HG03342 (cell line): ENCODE measurements at regions not wholly inside any gene's neighbourhood (a gene's known extent, or its start where the extent isn't known, plus 50 kb on each side); places are given as distances from the start of the nearest gene placed in this dataset.

ENCODE experiments used
- ATAC-seq: cut with Tn5 transposase; IDR thresholded peaks from one replicate; pipeline ENCODE4 v1.9.1; 2021; ENCODE audit warnings: mild to moderate bottlenecking, moderate library complexity; ENCODE audit not compliant: unreplicated experiment

DNA sequence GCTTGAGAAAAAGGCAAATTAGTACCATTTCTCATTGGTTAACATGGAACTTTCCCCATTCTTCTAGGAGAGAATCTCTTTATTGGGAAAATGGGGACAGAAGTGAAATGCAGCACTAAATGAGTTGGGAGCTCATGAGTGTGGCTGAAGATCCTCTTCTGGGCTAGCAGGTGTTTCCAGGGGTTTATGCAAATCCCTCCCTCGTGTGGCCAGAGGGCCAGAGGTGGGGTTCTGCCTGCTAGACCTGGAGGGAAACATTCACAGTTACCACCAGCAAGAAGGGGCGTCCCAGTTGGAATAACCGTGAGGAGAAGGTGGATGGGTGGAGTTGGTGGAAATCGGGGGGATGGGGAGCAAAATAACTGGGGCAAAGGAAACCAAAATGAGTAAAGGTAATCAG is 235.9 kb downstream of the KLF6 start:
- ATAC-seq = no peak

DNA sequence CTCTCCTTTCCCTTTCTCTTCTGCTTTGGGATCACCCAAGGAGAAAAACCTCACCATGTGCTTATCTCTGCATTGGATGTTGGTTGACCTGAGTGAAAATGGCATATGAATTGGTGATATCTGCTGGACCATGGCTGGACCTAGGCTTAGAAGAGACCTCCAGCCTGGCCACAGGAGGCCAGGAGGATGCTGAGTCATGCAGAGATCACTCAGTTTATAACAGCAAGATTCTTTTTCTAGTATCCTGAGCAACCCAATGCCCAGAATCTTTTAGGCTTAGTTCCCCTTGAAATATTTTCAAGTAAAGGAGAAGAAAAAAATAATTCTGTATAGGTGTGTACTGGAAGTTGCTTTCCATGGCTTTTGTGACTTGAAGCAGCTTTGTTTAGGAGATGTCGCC is 236.3 kb downstream of the KLF6 start:
- ATAC-seq = no peak

DNA sequence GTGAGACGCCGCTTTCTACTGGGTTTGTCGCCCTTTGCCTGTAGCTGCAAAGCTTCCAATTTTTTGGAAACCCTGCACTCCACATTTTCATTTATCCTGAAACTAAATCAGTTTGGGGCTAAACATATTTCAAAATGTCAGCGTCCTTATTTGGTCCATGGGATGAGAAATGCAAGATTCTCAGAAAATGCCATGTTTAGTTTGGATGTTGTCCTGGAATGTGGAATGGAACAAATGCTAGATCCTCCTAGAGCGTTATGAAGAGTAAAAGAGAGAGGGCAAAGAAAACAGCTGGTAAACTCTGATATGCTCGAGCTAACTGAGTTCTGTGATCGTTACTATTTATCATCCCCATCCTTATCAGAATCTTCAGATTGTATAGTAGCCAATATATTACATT is 236.9 kb downstream of the KLF6 start:
- ATAC-seq = no peak

DNA sequence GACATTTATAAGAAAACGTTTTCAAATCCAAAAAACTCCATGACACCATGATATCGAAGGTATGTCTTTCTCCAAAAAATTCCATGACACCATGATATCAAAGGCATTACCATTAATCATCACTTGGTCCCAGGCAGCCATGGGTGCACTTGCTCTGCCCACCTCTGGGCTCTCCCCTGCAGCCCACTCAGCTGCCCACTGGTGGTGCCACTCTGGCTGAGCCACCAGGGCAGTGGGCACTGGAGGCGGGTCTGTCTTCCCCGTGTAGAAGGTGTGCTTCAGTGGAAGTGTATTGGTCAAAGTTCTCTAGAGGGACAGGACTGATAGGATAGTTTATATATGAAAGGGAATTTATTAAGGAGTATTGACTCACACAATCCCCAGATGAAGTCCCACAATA is 240.4 kb downstream of the KLF6 start:
- ATAC-seq = no peak

GRCh38 chr10:3542185-3542611 is 242.8 kb downstream of the KLF6 start:
- no peak for ATAC-seq

DNA sequence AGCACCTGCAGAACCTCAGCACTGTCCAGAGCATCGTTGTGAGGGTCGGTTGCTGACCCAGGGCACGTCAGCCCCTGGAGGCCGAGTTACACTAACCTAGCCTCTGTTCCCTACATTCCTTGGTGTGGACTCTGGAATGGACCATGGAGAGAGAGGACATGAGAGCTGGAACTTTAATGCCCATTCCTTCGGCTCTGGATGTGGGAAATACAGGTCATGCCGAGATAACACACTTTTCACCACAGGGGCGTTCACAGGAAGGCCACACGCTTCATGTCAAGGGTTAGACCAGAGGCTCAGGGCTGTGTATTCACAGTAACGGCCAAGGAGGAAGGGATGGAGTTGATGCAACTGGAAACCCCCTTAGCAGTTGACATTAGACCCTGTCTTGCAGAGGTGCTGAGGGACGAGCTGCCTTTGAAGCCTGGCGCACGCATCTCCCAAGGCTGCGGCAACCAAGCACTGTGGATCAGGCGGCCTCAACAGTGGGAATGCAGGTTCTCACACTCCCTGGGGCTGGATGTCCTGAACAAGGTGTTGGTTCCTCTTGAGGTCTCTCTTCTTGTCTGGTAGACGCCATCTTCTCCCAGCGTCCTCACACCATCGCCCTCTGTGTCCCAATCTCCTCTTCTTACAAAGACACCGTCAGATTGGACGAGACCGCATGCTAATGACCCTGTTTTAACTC is 245.2 kb downstream of the KLF6 start:
- ATAC-seq = no peak

DNA sequence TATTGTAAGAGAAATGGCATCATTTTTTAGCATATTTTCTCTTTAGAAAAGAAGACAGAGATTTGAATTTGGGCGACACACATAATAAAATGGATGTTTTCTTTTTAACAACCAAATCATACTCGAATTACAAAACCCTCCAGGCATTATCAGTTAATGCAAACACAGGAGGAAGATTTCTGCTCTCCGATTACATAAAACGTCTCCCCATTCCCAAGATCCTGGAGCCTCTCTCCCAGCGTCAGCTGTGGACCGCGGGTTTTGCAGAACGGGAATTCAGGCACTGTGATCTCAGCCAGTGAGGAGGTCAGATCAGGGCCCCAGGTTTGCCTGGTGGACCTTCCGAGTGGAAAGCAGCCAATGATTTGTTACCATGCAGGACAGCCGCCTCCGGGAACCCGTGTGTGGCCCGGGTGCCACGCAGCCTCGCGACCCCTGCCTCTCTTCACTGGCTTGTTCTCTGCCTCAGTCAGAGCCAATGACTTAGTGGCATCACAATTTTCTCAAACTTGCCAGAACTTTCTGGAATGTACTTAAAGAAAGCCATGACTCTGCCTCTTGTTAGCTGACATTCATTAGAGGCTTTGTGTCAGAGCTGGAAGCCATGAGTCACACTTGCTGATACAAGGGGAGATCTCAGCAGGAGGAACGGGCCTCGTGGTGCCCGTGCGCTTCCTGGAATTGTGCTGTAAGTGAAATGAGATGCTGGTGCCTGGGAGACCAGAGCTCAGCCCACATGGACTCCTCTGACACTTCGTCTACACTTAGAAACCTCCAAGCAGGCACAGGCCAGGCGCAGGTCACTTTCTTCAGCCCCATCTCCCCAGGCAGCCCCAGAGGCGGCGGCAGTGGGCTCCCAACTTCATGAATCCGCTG is 246.1 kb downstream of the KLF6 start:
- no peak for ATAC-seq

- no peak for ATAC-seq
Measured at GRCh38 chr10:3538291-3538655, 246.7 kb downstream of the KLF6 start.

- ATAC-seq = no peak
Measured at GRCh38 chr10:3537518-3537917, 247.5 kb downstream of the KLF6 start.

DNA sequence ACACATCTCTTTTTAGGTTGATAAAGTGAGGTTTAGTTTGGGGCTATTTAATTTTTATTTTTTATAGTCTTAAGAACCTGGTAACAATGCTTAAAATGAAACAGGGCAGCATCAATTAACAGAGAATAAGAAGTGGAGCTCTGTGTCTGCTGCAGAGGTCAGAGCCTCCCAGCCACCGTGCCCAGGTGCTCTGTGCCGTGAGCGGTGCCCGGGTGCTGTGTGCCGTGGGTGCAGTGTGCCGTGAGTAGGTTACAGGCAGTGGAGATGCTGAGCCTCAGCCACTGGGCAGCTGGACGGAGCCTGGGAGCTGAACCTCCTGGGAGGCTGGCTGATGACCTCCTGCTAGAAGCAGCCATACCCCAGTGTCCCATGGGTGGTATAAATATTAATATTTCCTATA is 250.0 kb downstream of the KLF6 start:
- no peak for ATAC-seq

- no peak for ATAC-seq
Measured at GRCh38 chr10:3534433-3534832, 250.6 kb downstream of the KLF6 start.

DNA sequence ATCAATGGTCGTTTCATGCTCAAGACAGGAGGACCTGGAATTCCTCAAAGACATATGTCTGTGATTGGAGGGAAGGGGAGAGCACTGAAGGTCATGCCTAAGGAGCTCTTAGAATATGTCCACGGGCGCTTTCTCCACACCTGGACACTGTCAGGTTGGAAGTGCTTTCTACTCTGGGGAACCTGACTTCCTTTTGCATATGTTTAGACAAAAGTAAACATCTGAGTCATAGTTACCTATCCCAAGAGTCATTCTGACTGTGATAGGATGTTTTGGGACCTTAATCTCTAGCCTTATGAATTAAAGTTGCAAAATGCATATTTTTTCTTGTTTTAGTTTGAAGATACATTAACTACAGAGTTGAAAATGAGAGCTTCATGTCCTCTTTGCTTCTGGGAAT is 251.7 kb downstream of the KLF6 start:
- no peak for ATAC-seq

DNA sequence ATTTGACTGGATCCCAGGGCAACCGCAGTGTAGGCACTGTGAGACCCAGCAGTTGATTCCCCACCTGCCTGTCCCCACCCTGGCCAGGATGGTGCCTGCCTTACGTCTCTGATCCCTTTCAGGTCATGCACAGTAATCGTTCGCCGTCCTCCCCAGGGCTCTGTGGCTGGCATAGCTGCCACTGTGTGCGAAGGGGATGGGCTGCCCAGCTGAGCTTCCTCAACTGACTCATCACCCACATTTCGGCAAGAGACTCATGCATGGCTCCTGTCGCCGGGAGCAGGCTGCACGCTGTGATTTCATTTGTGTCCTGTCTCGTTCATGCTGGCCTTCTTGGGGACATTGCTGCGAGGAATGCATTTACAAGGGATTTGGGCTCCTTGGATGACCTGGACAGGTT is 252.4 kb downstream of the KLF6 start:
- ATAC-seq = no peak

DNA sequence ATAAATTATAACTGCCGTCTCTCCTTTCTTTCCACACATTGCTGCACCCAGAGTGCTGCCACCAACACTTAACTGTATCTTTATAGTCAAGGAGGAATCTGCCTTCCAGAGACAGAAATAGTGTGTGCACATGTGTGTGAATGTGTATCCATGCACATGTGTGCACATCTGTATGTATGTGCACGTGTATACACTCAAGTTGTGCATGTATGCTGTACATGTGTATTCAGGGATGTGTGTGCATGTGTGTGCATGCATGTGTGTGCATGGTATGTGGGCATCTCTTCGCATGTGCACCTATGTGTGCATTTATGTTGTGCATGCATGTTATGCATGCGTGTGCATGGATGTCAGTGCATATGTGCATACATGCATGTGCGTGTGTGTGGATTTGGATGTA is 253.3 kb downstream of the KLF6 start:
- ATAC-seq = no peak

GRCh38 chr10:3530783-3531645 is 254.0 kb downstream of the KLF6 start:
- ATAC-seq = no peak

DNA sequence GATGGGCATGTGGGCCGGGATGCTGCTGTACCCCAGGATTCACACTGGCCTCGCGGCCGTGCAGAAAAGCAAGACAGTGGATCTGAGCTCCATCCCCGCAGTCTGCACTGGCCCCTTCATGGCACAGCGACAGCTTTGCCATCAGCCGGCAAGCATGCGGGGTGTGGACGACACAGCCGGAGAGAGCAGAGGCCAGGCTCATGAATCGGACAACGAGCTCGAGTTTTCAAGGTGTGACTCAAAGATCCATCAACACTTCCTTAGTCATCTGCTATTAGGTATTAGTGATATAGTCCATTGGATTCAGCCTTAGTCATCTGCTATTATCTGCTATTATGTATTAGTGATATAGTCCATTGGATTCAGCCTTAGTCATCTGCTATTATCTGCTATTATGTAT is 254.7 kb downstream of the KLF6 start:
- no peak for ATAC-seq

DNA sequence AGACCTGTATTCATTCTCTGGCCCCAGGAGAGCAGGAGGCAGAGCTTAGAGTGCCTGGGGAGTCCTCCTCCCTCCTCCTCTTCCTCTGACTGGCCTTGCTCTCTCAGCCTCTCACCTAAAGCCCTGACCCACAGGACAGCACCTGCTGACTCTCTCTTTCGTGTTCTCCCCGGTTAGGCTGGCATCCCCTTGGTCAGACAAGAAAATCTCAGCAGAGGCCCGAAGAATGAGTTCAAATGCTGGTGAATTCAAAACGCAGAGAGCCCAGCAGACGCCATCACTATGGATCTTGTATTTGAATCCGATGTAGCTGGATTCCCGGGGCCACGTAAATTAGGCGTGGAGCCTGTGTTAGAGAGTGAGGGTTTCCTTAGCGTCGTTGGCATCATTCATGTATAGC is 255.3 kb downstream of the KLF6 start:
- ATAC-seq = no peak

DNA sequence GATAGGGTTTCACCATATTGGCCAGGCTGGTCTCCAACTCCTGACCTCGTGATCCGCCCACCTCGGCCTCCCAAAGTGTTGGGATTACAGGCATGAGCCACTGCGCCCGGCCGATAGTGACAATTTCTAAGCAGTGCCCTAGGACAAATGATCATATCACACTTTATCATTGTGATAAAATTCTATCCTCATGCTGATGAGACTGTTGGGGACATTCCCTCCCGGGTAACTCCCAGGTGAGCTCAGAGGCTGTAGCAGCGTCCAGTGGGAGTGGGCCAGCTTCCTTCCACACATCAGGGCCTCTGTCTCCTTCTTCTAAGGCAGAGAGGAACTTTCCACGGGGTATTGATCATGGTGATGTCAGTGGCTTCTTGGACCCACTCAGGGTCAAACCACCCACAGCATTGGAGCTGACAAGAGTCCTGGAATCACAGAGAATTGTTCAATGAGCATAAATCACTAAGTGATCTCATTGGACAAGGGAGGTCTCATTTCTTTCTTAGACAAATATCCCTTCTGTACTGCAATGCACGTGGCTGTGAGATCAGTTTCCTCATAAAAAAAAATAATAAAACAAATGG is 256.1 kb downstream of the KLF6 start:
- no peak for ATAC-seq

GRCh38 chr10:3528271-3528670 is 256.7 kb downstream of the KLF6 start:
- no peak for ATAC-seq

DNA sequence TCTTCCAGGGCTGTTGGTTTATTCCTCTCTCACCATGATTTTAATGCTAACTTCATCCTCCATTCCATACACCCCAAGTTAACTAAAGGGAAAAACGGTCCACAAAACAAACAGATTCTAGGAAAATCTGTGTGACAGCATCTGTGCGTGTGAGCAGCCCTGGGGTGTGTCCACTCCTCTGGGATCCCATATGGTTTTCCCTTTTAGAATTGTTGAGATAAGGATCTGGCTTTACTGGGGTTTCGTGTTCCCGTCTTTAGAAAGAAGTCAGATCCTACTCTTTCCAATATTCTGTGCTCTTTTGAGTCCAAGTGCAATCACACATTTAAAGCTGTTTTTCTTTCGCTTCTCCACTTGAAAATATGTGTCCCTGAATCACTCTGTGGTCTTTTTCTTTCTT is 257.1 kb downstream of the KLF6 start:
- no peak for ATAC-seq
